Breast epithelium (tissue), 3 donors: ENCODE measurements at regions not wholly inside any gene's neighbourhood (a gene's known extent, or its start where the extent isn't known, plus 50 kb on each side); places are given as distances from the start of the nearest gene placed in this dataset.

Source experiments
- CTCF ChIP-seq, 3 donors: fragments of 450-650 bp; IDR thresholded peaks; one replicate each; pipeline ENCODE4 v1.5.1; 2016 to 2017; ENCODE audit warnings: antibody characterized with exemption in 3 of 3, mild to moderate bottlenecking in 3 of 3, moderate library complexity in 3 of 3
- POLR2AphosphoS5 ChIP-seq, 3 donors: sonication (generic); formaldehyde crosslinking; IDR thresholded peaks; one replicate each; pipeline ENCODE4 v1.6.1; 2017; ENCODE audit warnings: antibody characterized with exemption in 3 of 3

- TF ChIP-seq CTCF (IDR thresholded peaks at IDR 0.05) (no peak), POLR2AphosphoS5 (IDR thresholded peaks at IDR 0.05) (no peak)
These were observed 393.0 kb downstream of the FSCB start for GRCh38 chr14:44113769-44114730.
